ENCODE measurements at regions not wholly inside any gene's neighbourhood (a gene's known extent, or its start where the extent isn't known, plus 50 kb on each side); places are given as distances from the start of the nearest gene placed in this dataset.

DNA sequence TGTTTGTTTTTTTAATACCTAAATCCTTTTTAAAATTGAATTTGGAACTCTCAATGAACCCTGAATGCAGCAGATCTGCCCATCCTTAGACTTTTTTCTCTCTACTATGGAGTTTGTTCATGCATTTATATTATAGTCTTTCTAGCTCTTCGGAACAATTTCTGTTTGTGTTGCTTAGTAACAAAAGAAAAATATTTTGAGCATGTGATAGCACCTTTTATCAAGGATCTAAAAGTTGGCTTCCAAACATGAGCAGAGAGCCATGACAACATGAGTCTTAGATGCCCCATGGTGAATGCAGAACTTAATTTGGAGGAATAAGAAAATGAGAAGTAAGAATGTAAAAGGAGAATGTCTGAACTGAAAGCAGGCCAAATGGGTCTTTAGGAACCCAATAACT, 133.7 kb downstream of the EDN1 start:
- DNase-seq: no peak

DNA sequence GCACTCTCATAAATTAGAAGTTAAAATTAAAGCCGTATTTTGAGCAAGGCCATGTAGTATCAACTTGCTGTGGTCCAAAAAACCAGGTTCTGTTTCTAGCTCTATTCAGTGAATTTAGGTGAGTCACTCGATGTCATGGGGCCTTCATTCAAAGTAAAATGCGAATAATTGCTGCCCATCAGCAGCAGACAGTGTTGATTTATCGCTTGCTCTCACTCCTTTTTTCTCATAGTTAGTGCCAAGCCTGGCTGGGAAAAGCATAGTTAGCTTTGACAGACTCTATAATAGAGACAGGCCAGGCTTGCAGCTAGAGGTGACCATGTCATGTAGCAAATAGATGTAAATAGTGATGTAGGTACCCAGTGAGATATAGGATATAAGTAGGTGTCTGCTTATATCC, 136.0 kb downstream of the EDN1 start:
- DNase-seq: no peak

DNA sequence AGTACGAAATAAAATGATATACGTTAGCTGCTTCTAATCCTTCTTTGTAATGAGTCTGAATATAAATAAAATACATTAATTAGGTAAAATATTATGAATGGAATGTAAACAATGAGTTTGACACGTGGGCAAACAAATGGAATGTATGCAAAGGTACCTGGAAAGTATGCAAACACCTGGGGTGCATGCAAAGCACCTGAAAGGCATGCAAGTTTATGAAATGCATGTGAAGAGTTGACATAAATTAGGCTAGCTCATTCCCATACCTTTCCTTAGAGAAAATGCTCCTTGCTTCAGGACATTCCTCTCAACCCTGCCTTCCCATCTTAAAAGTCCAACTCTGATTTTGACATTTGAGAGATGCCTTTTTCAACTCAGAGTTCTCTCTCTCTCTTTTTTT, 140.9 kb downstream of the EDN1 start:
- no peak for DNase-seq

DNA sequence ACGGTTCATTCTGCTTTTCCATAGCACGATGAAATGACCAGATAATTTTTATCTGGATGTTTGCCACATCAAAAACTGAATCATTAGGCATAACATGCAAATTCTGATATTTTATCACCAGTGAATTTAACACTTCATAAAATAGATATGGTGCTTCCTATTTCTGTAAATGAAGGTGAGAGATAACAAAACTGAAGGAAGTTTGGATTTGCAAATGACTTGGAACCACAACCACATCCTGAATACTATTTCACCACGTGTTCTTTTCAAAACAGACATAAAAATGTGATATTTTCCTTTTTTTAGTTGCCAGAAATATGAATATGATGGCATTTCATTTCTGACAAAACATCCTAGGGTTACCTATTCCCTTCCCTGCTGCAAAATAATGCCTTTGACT, 146.1 kb downstream of the EDN1 start:
- DNase-seq: no peak

DNA sequence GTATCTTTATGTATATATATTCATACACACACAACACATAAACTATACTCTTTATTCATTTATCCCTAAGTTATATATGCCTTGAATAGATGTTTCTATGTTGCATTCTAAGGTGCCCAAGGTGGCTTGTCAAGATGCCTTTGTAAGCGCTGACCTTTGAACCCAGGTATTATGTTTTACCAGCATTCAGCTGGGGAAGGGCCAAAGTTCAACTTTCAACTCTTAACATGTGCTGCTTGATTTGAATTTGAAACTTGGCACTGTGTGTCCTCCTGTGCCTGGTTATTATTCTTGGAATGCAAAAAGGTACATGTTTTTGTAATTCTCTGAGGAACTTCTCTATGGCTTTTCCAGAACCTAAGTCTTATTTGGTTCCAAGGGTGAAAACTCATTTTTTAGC, 146.5 kb downstream of the EDN1 start:
- no peak for DNase-seq

DNA sequence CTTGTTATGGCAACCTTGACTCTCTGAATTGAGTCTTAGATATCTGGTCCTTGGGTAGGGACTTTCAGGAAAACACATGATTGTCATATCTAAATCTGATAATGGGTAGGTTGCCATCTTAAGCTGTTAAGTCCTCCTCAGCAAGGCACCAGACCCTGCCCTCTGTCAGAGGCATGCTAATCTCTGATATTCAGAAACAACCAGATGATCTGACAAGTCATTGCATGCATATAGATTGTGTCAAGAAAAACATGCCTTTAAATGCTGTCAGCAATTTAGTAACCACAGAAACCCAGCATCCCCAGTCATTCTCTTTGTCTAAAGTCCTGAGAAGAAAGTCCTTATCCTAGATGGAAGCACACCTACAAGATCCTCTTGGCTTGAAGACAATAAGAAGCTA, 149.1 kb downstream of the EDN1 start:
- DNase-seq: peak; percentile 14

DNA sequence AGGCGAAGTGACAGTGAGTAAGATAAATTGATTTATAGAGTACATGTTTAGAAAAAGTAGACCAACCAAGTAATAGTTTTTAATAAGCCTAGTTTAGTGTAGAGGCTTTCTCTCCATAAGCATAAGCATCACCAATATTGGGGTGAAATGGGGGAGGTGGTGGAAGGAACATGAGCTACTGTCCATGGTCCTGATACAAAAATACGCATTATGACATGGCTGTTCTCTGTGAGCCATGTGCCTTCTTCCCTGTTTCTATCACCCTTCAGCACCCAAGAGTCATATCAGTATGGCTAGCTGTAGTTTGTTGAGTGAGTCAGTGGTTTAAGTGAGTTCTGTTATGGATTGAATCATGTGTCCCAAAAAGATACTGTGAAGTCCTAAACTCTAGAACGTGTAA, 150.8 kb downstream of the EDN1 start:
- peak; percentile 25 for DNase-seq

DNA sequence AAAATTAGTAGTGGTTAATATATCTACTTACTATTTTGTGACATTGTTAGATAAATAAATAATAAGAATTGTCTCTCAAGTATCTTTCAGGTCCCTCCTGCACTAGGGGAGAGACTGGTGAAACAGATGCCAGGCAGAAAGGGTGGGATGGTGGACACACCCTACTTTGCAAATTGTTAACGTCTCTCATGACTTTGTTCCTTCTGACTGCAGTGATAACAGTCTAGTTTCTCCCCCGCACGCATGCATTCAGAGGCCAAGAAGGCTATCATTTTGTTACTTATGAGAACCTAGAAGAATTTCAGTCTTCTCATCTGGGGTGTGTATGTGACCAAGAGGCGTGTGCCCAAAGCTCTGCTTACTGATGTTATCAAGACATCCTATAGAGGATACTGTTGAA, 152.3 kb downstream of the EDN1 start:
- DNase-seq: no peak

DNA sequence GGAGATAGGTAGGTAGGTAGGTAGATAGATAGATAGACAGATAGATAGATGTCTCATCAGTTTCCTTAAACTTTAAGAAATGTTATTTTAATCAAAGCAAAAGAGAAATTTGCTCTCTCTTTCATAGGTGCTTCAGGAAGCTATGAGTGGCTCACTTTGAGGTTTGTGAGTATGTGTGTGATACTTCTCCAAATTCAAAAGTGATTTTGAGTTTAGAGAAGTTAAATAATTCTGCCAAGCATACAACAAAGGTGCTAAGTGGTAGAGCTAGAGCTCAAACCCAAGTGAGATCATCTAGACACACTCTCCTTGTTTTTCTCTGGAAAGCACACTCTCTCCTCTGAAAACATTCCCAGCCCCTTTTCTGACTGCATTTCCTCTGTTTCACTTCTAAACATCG, 156.2 kb downstream of the EDN1 start:
- DNase-seq: no peak

DNA sequence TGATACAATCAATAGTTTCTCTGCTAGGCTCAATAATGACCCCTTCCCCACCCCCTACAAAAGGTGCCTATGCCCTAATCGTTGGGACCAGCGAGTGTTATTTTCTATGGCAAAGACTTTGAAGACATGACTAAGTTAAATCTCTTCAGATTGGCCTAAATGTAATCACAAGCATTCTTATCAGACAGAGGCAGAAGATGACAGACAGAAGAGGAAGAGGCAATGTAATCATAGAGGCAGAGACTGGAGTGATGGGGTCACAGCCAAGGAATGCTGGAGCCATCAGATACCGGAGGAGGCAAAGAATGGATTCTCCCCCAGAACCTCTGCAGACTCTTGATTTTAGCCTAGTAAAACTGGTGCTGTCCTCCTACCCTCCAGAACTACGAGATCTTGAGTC, 159.3 kb downstream of the EDN1 start:
- DNase-seq: no peak

DNA sequence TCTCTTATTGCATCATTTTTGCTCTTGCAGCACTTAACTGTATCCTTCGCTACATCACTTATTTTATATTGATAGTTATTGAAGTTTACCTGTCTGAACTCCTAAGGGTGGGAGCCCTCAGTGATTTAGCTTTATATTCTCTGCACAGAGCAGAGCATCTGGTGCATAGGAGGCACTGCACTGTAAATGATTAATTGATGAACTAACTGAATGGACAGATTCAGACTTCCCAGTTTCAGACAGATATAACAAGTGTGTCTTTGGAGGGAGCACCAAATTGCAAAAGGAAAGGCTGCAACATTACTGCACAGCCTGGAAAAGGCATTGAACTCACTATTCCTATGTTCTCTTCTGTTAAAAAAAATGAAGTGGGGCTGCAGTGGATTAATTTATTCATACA, 160.3 kb downstream of the EDN1 start:
- no peak for DNase-seq

DNA sequence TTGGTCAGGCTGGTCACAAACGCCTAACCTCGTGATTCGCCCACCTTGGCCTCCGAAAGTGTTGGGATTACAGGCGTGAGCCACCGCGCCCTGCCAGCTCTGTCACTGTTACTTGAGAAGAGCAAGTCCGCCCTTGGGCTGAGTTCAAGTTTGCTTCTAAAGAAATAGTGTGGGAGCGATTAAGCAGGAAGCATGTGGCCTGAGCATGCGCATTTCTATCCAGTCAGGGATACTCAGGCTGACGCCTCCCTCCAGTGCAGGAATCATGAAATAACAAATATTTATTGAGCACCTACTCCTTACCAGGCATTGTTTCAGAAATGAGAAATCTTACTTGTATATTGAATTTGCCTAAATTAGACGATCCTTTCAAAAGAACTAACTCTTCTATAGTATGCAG, 166.2 kb downstream of the EDN1 start:
- no peak for DNase-seq

DNA sequence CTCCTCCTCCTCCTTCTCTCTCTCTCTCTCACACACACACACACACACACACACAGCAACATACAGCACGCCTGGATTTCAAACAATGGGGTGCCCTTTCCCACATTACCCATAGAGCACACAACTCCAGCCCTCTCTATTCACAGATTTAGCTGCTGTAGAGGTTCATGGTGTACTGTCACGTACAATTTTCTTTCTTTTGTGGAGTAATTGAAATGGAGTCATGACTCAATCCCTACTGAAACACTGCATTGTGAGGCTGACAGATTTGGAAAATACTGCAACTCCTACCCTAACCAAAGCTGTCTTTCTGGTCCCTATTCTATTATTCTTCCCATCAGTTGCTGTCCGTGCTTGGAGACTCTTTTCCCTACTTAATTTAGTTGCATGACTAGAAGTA, 166.9 kb downstream of the EDN1 start:
- DNase-seq: no peak

DNA sequence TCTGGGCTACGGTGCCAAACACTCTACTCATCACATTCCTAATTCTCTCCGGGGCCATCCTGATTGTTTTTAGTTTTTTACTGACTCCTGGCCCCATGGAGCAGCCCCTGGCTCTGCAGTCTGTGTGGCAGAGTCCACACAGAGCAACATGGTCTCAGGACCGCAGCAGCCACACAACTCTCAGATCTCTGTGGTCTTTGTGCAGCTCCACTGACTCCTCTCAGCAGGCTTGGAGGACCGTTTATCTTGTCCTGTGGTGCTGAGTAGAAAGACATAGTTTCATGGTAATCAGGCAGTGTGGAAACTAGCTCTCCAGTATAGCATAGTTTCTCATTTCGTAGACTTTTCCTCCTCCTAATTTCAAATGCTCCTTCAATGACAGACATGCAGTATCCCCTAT, 168.4 kb downstream of the EDN1 start:
- no peak for DNase-seq

DNA sequence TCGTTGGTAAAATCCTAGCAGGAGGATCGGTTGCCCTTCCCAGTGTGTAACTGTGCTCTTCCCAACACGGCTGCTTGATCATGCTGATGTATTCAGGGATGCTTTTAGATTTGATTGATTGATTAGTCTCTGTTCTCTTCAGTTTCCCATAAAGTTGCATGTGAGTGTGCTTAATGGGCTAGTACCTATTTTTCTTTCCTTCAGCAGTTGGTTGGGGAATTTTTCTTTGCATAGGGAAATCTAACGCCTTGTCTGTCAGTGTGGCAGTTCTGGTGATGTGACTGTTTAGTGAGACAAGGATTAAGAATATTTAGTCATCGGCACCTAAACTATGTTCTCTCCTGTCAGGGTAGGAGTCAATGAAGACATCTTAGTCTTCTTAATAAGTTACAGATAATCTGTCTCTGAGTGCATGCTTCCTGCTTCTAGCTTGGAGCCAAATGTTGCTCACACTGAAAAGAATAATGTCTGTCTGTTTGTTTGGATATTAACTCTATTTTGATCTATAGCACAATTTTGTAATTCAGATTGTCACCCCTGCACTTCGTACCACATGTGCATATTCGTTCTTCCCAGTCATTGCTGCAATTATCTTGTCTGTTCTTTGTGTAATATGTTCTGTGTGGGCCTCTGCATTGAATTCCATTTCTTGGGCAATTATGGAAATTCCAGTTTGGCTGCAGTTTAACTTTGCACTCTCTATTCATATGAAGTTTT, 169.9 kb downstream of the EDN1 start:
- no peak for DNase-seq

DNA sequence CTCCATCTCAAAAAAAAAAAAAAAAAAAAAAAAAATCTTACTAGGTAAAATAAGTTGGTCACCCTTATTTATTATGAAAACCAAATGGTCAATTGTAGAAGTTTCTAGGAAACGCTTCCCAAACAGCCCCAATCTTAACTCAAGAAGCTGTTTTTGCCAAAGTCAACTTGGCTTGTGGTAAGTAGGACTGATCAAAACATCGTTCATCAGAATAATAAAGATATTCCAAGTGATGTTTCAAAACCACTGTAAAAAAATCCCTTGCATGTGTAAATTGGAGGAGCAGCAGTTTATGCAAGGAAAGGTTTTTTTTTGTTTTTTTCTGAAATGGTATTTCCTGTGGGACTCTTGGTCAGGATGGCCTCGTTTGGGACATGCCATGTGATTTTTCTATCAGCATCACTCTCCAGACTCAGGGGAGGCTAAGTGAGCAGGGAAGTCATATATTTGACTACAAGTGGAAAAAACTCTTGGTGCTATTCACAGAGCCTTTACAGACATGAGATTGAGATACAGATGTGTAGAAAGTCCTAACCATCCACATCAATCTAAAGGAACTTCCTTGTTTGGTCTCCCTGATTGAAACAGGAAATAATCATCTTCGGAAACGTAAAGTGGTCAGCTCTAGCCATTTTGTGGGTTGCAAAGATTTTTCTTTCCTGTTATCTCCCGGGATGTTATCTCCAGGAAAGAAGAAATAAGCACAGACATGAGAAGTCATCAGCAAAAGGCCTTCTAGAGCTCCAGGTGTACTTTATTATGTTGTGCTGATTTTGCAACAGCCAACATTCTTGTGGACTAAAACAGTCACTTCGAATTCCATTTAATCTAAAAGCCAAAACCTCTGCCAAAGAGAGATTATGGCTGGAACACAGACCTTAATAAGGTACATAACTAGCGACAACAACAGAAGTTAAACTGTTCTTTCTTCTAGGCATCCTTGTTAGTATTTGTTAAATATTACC, 177.8 kb downstream of the EDN1 start:
- no peak for DNase-seq

DNA sequence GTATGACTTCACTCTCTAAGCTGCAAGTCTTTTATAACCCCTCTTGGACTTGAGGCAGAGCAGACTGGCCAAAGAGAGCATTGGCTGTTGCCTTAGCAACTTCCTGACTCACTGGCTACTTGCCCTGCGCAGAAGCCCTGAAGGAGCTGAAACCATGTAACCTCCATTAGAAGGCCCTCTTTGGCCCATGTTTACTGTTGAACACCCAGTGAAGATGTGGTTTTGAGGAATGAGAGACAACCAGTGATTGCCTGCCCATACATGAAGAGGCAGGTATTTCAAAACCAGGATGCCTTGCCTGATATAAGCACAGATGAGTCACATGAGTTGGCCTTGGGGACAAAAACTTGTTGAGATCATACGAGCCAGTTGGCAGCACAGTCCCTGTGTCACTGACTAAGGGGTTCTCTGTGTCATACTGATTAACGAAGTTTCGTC, 182.5 kb downstream of the EDN1 start:
- DNase-seq: peak; percentile 56

DNA sequence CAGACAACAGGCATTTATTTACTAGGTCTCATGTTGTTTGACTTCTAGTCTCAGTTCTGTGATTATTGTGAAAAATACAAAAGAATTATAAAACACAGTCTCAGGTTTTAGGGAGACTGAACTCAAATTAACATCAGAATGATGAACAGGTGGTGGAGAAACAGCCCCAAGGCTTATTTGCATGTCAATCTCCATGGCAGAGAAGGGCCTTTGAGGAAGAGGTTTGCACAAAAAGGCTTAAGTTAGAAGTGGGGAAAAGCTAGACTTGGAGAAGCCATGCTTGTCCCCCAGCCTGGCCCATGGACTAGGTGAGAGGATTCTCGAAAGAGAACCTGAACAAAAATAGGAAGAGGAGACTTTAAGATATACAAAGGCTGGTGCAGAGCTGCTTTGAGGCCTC, 183.3 kb downstream of the EDN1 start:
- no peak for DNase-seq

DNA sequence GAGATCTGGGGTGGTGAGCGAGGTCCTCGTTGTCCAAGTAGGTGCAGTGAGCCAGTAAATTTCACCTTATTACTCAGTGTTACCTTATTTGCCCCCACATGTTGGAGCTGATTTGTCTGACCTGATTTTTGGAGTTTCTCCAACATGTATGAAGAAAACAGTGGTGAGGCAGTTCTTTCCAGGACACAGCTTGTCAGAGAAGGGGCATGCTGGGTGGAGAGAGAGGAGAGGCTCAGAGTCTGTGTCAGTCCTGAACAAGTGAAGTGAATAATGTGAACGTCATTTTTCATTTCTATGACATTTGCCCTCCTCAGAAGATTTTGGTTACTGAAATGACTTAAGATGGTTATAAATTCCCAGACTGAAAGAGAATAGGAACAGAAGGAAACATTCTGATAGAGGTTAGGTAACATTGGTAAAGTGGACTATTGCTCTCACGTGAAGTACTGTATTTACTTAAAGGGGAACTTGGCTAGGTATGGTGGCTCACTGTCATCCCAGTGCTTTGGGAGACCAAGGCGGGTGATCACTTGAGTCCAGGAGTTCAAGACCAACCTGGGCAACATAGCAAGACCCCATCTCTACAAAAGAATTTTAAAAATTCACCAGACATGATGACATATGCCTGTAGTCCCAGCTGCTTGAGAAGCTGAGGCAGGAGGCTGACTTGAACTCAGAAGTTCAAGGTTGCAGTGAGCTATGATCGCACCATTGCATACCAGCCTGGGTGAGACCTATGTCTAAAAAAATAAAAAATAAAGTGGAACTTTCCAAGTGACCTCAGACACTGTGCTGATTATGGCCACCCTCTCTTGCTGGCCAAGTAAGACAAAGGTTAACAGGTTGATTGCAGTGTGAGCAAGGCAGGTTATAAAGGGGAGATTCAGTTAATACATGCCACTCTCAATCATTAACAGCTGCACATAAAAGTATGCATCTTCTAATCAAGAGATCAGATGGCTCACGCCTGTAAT, 184.3 kb downstream of the EDN1 start:
- no peak for DNase-seq

DNA sequence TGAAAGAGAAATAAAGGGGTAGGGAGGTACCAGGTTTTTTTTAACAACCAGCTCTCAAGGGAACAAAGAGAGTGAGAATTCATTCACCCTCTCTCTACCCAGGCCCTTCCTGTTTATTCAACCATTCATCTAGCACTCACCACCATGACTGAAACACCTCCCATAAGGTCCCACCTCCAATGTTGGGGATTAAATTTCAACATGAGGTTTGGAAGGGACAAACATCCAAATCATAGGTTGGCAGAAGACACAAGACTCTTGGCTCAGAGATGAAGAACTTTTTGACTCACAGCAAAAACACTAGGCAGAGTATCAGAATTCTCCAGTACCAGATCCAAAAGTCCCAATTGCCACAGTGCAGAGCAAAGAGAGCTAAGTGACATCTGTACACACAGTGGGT, 186.3 kb downstream of the EDN1 start:
- no peak for DNase-seq

DNA sequence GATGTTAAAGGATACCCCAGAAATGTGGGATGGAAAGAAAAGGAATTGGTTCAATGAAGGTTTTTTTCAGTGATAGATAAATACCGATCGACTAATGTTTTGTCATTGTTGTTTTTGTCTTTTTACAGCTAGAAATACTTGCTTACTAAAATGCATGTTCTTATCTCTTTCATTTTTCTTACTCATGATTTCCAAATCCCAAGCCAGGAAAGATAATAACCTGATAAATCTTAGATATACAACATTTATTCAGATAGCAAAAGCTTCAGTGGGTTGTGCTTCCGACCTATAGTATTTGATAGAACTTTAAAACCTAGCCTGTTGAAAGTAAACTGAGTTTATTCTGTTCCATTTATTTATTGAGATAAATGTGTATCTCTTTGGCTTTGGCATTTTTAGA, 187.5 kb downstream of the EDN1 start:
- DNase-seq: no peak

DNA sequence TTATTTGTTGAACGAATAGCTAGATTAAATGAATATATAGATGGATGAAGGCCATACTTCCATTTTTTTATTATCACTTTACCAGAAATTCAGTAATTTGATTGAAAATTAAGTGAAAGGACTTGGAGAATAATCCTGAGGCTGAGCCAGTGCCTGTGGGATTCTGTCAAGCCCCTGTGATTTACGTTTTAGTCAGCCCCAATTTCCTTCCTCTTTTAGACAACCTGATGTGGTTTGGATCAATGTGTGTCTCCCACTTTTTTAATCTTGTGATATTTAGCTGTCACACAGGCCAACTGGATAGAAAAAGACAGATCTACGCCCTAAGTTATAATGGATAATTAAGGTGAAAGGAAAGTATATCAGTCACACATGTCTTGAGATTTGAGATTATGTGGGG, 188.8 kb downstream of the EDN1 start:
- no peak for DNase-seq

DNA sequence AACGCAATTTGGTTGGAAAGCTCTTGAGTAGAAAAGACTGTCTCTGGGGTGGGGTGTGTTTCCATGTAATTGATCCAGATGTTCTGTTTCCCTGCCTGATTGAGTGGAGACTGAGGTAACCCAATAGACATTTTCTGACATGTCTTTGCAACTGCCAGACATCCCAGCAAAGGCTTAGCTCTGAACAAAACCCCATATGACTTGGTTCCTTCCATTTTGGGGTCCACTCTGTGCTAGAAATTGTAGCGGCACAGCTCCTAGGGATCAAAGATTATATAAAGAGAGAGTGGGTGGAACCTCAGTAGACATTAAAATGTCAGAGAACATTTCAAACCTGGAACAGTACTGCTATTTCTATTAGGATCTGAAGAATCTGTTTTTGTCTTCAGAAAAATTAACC, 189.3 kb downstream of the EDN1 start:
- no peak for DNase-seq
